ENCODE measurements at regions not wholly inside any gene's neighbourhood (a gene's known extent, or its start where the extent isn't known, plus 50 kb on each side); places are given as distances from the start of the nearest gene placed in this dataset.

DNA sequence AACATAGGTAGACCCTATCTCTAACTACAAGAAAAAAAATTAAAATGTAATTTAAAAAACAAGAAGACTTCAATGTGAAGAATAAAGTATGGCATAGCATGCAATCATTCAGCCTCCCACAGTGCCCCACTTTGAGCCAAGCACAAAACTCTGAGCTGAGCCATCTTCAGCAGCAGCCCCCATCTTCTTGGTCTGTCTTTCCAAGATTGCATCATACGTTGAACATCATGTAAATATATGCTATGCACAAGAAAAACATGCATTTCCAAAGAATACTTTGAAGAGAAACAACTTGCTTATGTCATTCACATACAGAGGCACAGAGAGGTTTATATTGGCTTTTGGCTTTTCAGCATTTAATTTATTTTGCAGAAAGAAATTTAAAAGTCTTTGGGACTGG lies 105.8 kb upstream of the TMPO start:
- Histone ChIP-seq H4K20me1 (ENCODE audit: insufficient read depth, low read length) (no peaks in the 10 kb centered on the region), H3K27ac (ENCODE audit: low read depth, low read length, poor library complexity, severe bottlenecking) (no peak overlapping the region), H2AFZ (ENCODE audit: low read length) (no peak overlapping the region), H3K9me3 (ENCODE audit: low read length) (no peaks in the 10 kb centered on the region), H3K36me3 (ENCODE audit: insufficient read depth, low read length) (no peaks in the 10 kb centered on the region), H3K4me1 (ENCODE audit: insufficient read depth, low read length, poor library complexity, severe bottlenecking) (no peaks in the 10 kb centered on the region), H3K79me2 (ENCODE audit: insufficient read depth, low read depth, low read length) (no peaks in the 10 kb centered on the region), H3K9me2 (ENCODE audit: insufficient read depth, low read length) (no peaks in the 10 kb centered on the region), H3K4me2 (ENCODE audit: low read length) (no peak overlapping the region), H3K4me3 (ENCODE audit: low read depth, low read length, poor library complexity, severe bottlenecking) (no peak overlapping the region)
- intact Hi-C loops (cut with micrococcal nuclease; ENCODE audit: unreplicated experiment): no loop called here
- TF ChIP-seq, protein P1, sequence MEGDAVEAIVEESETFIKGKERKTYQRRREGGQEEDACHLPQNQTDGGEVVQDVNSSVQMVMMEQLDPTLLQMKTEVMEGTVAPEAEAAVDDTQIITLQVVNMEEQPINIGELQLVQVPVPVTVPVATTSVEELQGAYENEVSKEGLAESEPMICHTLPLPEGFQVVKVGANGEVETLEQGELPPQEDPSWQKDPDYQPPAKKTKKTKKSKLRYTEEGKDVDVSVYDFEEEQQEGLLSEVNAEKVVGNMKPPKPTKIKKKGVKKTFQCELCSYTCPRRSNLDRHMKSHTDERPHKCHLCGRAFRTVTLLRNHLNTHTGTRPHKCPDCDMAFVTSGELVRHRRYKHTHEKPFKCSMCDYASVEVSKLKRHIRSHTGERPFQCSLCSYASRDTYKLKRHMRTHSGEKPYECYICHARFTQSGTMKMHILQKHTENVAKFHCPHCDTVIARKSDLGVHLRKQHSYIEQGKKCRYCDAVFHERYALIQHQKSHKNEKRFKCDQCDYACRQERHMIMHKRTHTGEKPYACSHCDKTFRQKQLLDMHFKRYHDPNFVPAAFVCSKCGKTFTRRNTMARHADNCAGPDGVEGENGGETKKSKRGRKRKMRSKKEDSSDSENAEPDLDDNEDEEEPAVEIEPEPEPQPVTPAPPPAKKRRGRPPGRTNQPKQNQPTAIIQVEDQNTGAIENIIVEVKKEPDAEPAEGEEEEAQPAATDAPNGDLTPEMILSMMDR (conservative IDR thresholded peaks at IDR 0.05; ENCODE audit: low read length): no peak
- no peak for TF ChIP-seq EZH2phosphoT487 (IDR thresholded peaks at IDR 0.05; ENCODE audit: borderline replicate concordance, low read depth, low read length)
- ChIA-PET CTCF (ENCODE audit: unreplicated experiment) (no interaction called here), POLR2A (no interaction called here)
- no peak for DNase-seq (ENCODE audit: low spot score)
- BruUV-seq (replicated peaks): no TSS peak

DNA sequence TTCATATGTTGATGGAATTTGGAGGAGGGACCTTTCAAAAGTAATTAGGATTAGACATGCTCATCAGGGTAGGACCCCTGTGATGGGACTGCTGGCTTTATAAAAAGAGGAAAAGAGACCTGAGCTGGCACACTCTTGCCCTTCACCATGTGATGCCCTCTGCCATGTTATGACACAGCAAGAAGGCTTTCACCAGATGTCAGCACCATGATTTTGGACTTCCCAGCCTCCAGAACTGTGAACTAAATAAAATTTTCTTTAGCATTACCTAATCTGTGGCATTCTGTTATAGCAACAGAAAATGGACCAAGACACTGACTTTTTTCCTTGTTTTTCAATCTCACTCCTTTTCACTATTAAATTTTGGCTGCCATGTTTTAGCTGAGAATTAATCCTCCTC lies 105.0 kb upstream of the TMPO start:
- intact Hi-C loops (cut with micrococcal nuclease; ENCODE audit: unreplicated experiment): no loop called here
- Histone ChIP-seq H4K20me1 (ENCODE audit: insufficient read depth, low read length) (no peaks in the 10 kb centered on the region), H3K4me2 (ENCODE audit: low read length) (no peak overlapping the region), H3K4me3 (ENCODE audit: low read depth, low read length, poor library complexity, severe bottlenecking) (no peak overlapping the region), H3K27ac (ENCODE audit: low read depth, low read length, poor library complexity, severe bottlenecking) (no peak overlapping the region), H3K9me2 (ENCODE audit: insufficient read depth, low read length) (no peaks in the 10 kb centered on the region), H3K36me3 (ENCODE audit: insufficient read depth, low read length) (no peaks in the 10 kb centered on the region), H2AFZ (ENCODE audit: low read length) (no peak overlapping the region), H3K4me1 (ENCODE audit: insufficient read depth, low read length, poor library complexity, severe bottlenecking) (no peaks in the 10 kb centered on the region), H3K9me3 (ENCODE audit: low read length) (no peaks in the 10 kb centered on the region), H3K79me2 (ENCODE audit: insufficient read depth, low read depth, low read length) (no peaks in the 10 kb centered on the region)
- TF ChIP-seq, protein P1 (conservative IDR thresholded peaks at IDR 0.05; ENCODE audit: low read length): no peak
- no peak for TF ChIP-seq EZH2phosphoT487 (IDR thresholded peaks at IDR 0.05; ENCODE audit: borderline replicate concordance, low read depth, low read length)
- POLR2A ChIA-PET: interaction anchor here (0.9 to 1.0 kb wide), 2 partner anchors 15 to 35 kb away, joined by 3 read pairs; no protein-coding TSS in a partner anchor
- CTCF ChIA-PET (ENCODE audit: unreplicated experiment): no interaction called here
- no peak for DNase-seq (ENCODE audit: low spot score)
- BruUV-seq (replicated peaks): no TSS peak

DNA sequence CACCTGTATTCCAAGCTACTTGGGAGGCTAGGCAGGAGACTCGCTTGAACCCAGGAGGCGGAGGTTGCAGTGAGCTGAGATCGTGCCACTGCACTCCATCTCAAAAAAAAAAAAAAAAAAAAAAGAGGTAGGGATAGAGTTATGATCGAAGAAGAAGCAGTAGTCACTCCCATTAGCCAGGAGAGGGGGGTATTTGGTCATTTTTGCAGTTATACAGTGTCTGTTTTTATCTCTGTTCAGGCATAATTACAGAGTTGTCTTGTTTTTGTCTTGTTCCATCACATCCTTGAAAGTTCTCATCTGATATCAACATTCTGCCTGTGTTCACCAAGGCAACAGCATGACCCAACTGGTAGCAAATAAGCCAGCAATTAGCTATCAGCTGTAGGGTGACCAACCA lies 98.5 kb upstream of the TMPO start:
- H3K4me3 ChIP-seq (ENCODE audit: low read depth, low read length, poor library complexity, severe bottlenecking): no peak overlapping the region
- intact Hi-C loops (cut with micrococcal nuclease; ENCODE audit: unreplicated experiment): no loop called here
- TF ChIP-seq, protein P1 (conservative IDR thresholded peaks at IDR 0.05; ENCODE audit: low read length): peak; percentile 34; the same call in 1 of the 2 replicates
- no peak for TF ChIP-seq EZH2phosphoT487 (IDR thresholded peaks at IDR 0.05; ENCODE audit: borderline replicate concordance, low read depth, low read length)
- no peak overlapping the region for H2AFZ ChIP-seq (ENCODE audit: low read length)
- BruUV-seq (replicated peaks): no TSS peak
- H3K79me2 ChIP-seq (ENCODE audit: insufficient read depth, low read depth, low read length): no peaks in the 10 kb centered on the region
- no peaks in the 10 kb centered on the region for H3K9me2 ChIP-seq (ENCODE audit: insufficient read depth, low read length)
- POLR2A ChIA-PET: interaction anchor here (0.7 kb wide), 1 partner anchor 12 kb away, joined by 3 read pairs; no protein-coding TSS in a partner anchor
- no peak overlapping the region for H3K27ac ChIP-seq (ENCODE audit: low read depth, low read length, poor library complexity, severe bottlenecking)
- no peak overlapping the region for H3K4me2 ChIP-seq (ENCODE audit: low read length)
- CTCF ChIA-PET (ENCODE audit: unreplicated experiment): no interaction called here
- no peaks in the 10 kb centered on the region for H4K20me1 ChIP-seq (ENCODE audit: insufficient read depth, low read length)
- no peaks in the 10 kb centered on the region for H3K36me3 ChIP-seq (ENCODE audit: insufficient read depth, low read length)
- peak; percentile 25 for DNase-seq (ENCODE audit: low spot score)
- no peaks in the 10 kb centered on the region for H3K9me3 ChIP-seq (ENCODE audit: low read length)
- no peaks in the 10 kb centered on the region for H3K4me1 ChIP-seq (ENCODE audit: insufficient read depth, low read length, poor library complexity, severe bottlenecking)
